Stimulated activated CD4-positive, alpha-beta T cell treated with anti-CD3 and anti-CD28 coated beads, Interleukin-1b, Interleukin-23, amount 100 ng/mL, for 4 hours (primary cell): ENCODE measurements at regions not wholly inside any gene's neighbourhood (a gene's known extent, or its start where the extent isn't known, plus 50 kb on each side); places are given as distances from the start of the nearest gene placed in this dataset.

ENCODE experiments used
- DNase-seq, 2 donors: peaks; one replicate each; pipeline ENCODE4 v3.0.0-alpha.2; 2020; ENCODE audit warnings: low read depth in 2 of 2

GRCh38 chr9:99533421-99533820 is 288.3 kb upstream of the NR4A3 start:
- no peak for DNase-seq

DNA sequence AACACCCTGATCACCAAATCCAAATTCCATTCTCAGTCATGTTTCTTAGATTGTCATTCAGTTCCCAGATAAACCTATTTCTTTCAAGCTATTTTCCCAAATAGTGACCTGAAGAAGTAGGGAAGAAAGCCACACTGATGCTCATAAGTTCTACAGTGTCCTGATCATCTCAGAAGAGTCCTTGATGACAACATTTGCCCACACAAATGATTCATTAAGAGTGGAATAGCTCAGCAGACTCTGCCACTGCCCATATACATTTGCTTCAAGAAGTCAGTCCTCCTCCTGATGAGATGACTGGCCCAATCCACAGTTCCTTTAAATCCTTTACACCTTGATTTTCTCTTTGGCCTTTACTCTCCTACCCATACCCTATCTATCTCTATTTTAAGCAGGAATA is 283.7 kb upstream of the NR4A3 start:
- no peak for DNase-seq

DNA sequence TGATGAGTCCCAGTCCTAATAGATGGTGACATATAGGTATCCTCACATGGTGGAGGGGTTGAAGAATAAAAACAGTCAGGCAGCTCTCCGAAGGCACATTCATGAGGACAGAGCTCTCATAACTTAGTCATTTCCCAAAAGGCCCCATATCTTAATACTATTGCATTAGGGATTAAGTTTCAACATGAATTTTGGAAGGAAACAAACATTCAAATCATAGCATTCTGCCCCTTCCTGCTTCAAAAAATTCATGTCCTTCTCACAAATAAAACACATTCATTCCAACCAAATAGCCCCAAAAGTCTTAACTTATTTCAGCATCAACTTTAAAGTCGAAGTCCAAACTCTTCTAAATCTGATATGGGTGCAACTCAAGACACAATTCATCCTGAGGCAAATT is 277.2 kb upstream of the NR4A3 start:
- DNase-seq: no peak

DNA sequence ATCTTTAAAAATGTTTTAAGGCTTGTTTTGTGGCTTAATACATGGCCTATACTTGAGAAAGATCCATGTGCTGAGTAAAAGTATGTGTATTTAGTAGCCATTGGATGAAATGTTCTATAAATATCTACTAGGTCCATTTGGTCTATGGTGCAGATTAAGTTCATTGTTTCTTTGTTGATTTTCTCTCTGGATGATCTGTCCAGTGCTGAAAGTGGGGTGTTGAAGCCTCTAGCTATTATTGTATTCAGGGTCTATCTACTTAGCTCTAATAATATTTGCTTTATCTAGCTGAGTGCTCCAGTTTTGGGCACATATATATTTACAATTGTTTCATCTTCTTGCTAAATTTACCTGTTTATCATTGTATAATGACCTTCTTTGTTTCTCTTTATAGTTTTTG is 272.2 kb upstream of the NR4A3 start:
- no peak for DNase-seq

GRCh38 chr9:99555792-99556191 is 265.9 kb upstream of the NR4A3 start:
- DNase-seq: no peak

GRCh38 chr9:99556998-99557397 is 264.7 kb upstream of the NR4A3 start:
- no peak for DNase-seq

DNA sequence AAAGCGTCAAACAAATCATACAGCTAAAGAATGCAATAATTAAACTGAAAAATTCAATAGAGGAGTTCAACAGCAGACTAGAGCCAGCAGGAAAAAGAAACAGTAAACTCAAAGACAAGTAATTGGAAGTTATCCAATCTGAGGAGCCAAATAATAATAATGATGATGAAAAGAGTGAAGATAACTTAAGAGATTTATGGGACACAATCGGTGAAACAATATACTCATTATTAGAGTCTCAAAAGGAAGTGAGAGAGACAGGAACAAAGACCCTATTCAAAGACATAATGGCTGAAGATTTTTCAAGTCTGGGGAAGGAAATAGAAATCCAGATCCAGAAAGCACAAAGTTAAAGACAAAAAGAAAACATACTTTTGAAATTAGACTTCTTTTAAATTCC is 263.9 kb upstream of the NR4A3 start:
- no peak for DNase-seq

GRCh38 chr9:99559776-99560175 is 261.9 kb upstream of the NR4A3 start:
- DNase-seq: no peak

DNA sequence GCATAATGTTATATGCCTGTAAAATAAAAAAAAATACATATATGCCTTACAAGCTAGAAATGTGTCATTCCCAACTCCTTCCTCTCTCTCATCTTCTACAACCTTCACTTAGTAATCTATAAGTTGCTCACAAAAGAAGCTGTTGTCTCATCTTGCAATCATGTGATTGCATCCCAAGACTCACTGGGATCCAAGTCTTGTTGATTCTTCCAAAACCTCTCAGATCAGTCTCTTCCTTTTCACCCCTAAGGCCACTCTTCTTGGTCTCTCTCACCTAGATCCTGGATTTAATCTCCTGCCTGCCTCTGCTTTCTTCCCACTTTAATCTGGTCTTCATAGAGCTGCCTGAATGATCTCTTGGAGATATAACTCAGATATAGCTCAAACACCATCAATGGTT is 261.1 kb upstream of the NR4A3 start:
- no peak for DNase-seq

- DNase-seq: no peak
These were observed 260.2 kb upstream of the NR4A3 start for GRCh38 chr9:99561509-99561917.

GRCh38 chr9:99561961-99562565 is 259.6 kb upstream of the NR4A3 start:
- DNase-seq: no peak

DNA sequence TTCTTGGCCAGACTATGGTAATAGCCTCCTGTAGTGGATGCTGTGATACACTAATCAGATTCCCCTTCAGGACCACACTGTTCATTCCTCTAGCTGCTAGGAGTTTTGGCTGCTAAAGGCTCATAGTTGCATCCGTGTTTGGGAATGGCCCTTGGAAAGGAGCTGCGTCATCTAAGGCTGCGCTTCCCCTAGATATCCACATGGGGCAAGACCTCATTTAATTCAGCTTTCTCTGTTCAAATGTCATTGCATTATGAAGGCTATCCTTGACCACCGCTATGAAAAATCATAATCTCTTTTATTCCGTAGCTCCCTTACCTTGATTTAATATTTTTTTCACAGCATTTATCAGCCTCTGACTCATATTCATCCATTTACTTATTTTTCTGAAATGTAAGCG is 258.3 kb upstream of the NR4A3 start:
- no peak for DNase-seq

- DNase-seq: no peak
These were observed 256.5 kb upstream of the NR4A3 start for GRCh38 chr9:99565203-99565602.

GRCh38 chr9:99567436-99567835 is 254.2 kb upstream of the NR4A3 start:
- DNase-seq: no peak

DNA sequence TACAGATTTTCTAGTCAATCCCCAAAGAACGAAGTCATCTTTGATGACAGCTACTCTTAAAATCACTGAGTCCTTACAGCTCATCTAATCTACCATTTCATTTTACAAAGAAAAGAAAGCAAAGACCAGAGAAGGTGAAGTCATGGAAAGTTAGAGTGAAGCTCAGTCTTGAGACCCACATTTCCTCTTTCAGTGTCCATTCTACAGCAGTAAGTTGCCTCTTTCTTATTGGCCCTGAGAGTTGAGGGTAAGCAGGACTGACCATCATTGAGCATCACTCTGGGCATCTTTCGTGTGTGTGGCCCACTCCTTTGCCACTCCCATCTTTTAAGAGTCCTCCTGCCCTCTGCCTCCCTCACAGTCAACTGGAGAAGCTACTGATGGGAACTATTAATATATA is 251.8 kb upstream of the NR4A3 start:
- no peak for DNase-seq

GRCh38 chr9:99572567-99572966 is 249.1 kb upstream of the NR4A3 start:
- DNase-seq: no peak

GRCh38 chr9:99573085-99573484 is 248.6 kb upstream of the NR4A3 start:
- DNase-seq: no peak

- no peak for DNase-seq
These were observed 247.8 kb upstream of the NR4A3 start for GRCh38 chr9:99573886-99574285.

- DNase-seq: no peak
These were observed 245.7 kb upstream of the NR4A3 start for GRCh38 chr9:99576002-99576401.

DNA sequence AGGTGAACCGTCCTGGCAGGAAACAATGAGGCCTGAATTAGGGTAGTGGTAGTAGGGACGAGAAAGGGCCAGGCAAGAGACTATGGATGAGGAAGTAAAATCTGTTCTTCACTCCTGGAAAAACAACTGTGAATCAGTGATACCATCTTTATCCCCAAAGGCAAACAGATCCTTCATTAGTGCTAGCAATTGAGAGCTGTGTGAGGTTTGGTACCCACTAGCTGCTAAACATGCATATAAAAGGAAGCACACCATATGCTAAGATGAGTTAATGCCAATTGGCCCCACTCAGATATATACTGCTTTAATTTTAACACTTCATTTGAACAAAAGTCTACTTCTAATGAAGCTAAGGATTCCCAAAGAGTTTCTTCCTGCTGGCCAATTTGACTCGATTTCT is 244.8 kb upstream of the NR4A3 start:
- DNase-seq: no peak

DNA sequence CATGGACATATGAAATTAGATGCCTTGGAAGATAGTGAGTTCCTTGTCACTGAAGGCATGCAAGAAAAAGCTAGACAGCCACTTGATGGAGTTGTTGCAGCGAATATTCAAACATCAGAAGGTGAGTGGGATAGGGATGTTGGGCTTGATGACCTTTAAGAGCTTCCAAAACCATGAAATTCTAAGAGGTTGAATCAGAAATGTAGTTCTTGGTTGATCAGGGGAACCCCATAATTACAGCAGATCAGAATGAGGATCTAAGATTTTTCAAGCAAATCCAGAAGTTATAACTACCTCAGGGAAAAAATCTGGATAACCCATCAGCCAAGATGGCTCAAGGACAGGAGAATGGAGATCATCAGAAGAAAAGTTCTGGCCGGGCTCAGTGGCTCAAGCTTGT is 244.3 kb upstream of the NR4A3 start:
- DNase-seq: no peak

DNA sequence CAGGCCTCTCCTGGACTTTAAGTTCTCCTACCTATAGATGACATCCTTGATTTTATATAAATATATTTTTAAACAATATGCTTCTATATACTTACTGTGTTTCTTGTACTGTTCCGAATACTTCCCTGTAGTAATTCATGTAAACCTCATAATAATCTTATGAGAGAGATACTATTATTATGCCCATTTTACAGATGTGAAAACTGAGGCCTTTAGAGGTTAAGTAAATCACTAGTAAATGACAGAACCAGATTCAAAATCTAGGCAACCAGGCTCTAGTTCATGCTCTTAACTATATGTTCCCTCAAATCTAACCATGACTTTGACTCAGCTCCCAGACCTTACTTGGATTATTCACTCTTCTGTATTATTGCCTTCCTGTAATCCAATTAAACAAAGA is 243.0 kb upstream of the NR4A3 start:
- DNase-seq: no peak

DNA sequence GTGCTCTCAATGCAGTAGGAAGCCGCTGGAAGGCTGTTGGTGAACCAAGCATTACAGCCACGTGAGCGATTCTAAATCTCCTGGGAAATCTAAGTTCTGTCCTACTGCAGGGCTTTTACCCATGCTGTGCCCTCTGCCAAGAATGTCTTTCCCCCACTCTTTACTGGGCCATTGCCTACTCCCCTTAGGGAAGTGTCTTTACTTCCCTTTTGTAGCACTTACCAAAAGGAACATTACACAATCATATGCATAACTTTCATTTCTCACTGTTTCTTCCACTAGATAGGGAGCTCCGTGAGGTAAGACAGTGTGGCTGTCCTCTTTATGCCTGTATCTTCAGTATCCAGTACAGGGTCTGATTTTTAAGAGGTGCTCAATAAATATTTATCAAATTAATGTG is 241.7 kb upstream of the NR4A3 start:
- no peak for DNase-seq

- DNase-seq: no peak
These were observed 238.9 kb upstream of the NR4A3 start for GRCh38 chr9:99582814-99583213.

DNA sequence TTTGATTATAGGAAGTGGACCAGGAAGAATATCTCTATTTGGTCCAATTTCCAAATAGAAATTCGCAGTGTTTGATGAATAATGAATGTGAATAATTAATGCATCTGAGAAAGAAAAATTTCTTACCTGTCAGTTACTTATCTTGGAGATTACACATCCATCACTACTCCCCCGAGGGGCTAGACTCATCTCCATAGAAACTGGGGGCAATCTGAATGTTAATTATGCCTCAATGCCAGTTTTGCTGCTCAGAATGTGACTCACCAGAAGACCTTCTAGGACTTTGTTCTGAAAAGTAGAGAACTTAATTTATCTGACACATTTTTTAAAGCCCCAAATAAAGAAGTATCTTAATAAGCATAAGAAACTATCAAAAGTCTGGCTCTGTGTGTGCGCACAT is 233.4 kb upstream of the NR4A3 start:
- DNase-seq: no peak
